DMS114 treated with DMSO at 0.1 percent for 48 hours (cell line): ENCODE measurements at regions not wholly inside any gene's neighbourhood (a gene's known extent, or its start where the extent isn't known, plus 50 kb on each side); places are given as distances from the start of the nearest gene placed in this dataset.

Source experiments
- DNase-seq: peaks from one replicate; lab custom pipeline; 2025; ENCODE audit not compliant: unreplicated experiment; lab: John Stamatoyannopoulos, UW

DNA sequence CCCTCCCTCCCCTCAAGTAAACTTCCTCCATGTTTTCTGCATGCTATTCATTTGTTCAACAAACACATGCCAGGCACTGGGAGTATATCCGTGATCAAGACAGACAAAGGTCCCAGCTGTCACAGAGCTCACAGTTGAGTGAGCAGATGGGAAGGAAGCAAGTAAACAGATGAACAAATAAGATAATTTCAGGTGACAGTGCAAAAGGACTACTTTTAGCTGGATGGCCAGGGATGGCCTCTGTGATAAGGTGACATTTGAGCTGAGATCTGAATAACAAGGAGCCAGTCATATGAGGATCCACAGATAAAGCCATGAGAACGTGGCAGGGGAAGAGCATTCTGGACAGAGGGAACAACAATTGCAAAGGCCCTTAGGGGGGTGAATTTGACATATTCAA, 121.7 kb upstream of the RAD23B start:
- no peak for DNase-seq

DNA sequence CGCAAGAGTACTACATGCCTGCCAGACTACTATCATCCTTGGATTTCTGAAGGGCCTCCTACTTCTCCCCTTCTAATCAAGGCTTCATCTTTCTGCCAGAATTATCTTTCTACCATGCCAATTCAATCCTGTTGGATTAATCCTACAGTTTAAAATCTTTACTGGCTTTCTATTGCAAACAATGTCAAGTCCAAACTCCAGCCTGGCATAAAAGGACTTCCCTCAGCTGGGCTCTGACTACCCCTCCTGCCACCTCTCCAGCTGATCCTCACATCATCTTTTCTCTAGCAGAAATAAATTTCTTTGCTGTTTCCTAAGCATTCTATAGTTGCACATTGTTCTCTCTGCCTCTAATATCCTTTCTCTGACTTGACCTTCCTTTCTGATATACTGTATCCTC, 119.7 kb upstream of the RAD23B start:
- no peak for DNase-seq

DNA sequence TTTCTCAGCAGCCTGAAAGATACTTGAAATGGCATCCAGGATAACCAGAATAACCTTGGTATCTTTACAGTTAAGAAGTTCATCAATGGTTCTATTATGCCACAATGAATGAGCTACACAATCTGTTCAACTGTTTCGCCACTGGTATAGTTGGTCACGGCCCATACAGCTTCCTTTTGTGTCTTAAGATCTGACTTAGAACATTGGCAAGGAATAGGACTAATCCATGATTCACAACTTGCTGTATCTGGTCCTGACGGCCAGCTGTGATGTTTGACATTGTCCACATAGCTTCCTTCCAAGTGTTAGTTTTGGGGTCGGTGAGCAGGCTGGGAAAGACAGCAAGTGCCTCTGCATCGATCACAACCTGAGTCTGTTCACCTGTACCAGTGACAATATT, 113.3 kb upstream of the RAD23B start:
- DNase-seq: no peak

DNA sequence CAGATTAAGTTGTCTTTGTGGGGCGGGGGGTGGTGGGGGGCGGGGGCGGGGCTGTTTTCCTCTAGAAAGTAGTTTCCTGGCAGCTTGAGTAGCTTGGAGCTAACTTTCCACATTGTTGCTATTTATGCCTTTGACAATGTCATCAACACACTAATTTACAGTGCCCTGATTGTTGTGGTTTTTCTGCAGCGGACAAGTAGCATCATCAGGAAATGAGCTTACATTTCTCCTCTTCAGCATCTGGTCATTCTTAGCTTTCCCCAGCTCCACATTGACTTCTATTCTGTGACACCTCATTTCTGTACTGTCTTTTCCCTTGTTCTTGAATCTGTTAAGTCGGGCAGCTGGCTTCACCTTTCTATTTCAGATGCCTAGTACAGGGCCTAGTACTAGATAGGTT, 112.3 kb upstream of the RAD23B start:
- DNase-seq: no peak

DNA sequence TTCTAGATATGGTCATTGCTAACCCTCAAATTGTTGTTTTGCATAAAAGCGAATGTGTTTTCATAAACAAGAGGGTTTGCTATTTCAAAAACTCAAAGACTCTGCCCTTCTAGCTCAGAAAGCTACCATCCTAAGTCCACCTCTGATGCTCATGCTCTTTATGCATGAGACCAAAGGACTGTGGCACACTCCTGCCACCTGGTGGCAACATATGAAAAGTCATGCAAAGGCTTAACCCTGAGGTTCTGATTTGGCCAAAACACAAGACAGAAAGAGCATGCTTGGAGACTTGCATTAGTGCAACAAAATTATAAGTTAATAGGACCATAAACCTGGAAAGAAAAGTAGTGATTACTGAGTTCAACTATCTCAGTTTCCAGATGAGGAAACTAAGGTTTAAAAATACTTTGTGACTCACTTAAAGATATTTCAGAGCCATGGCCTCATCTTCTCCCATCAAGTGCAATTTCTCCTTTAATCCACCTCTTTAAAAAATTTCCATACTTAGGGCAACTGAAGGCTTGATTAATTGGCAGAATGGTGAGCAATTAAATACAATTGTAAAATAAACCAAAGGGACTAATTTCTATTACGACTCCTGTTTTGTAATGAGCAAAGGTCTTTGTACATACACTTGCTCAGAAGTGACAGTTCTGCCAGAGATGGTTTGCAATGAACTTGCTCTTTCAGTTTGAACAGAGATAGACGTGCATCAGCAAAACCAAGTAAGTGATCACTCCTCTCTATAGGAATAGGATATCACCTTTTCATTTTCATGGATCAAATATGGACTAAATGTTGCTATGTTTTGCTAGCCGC, 110.7 kb upstream of the RAD23B start:
- DNase-seq: peak; percentile 44

DNA sequence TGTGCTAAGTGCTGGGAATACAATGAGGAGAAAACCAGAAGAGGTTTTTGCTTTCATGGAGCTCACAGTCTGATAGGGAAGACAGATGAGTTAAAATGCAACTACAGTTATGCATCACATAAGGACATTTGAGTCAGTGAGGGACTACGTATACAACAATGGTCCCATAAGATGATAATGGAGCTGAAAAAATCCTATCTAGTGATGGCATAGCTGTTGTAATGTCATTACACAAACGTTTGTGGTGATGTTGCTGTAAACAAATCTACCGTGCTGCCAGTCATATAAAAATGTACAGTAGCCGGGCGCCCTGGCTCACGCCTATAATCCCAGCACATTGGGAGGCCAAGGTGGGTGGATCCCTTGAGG, 110.1 kb upstream of the RAD23B start:
- DNase-seq: no peak

DNA sequence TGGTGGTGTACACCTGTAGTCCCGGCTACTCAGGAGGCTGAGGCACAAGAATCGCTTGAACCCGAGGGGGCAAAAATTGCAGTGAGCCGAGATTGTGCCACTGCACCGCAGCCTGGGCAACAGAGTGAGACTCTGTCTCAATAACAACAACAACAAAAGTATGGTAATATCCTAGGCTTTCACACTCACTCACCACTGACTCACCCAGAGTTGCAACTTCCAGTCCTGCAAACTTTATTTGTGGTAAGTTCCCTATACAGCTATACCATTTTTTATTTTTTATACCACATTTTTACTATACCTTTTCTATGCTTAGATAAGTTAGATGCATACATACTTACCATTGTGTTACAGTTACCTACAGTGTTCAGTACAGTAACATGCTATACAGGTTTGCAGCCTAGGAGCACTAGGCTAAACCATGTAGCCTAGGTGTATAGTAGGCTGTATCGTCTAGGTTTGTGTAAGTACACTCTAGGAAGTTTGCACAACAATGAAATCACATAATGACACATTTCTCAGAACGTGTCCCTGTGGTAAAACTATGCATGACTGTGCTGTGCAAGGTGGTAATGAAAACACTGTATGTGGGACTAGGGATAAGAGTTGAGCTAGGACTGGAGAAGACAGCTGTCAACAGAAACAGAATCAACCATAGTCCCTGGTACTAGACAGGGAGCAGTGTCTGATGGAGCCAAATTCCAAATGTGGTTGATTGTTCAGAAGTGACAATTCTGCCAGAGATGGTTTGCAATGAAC, 109.5 kb upstream of the RAD23B start:
- DNase-seq: no peak

DNA sequence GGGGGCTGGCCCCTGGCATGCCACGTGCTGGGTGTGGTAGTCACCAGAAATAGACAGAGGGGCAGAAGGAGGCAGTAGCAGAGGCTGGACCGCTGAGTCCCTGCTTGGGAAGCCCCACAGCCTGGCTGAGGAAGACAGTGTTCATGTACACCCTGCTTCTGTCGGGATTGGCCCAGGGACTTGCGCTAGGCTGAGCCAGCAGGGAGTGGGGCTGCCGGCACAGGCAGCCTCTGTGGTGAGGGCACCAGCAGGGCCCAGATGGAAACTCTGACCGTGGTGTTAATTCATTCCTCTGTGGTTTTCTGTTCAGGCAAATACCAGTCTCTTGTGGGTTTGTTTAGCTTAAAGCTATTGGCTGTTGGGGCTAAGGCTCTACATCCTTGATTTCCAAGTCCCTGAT, 108.6 kb upstream of the RAD23B start:
- no peak for DNase-seq

DNA sequence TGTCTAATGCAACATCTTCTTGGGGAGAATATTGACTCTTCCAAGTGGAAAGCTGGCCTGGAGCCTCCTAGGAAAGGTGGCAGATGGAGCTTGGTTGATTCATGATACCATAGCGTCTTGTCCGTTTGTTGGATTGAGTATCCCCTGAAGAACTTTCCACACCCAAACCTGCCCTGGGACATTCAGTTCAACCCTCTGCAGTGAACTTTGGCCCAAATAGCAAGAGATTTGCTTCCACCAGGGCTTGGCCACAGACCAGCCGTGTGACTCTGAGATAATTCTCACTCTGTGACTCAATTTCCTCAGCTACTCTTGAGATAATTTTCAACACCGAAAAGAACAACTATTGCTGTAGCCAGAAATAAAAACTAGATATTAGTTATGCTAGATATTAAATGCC, 108.0 kb upstream of the RAD23B start:
- no peak for DNase-seq

DNA sequence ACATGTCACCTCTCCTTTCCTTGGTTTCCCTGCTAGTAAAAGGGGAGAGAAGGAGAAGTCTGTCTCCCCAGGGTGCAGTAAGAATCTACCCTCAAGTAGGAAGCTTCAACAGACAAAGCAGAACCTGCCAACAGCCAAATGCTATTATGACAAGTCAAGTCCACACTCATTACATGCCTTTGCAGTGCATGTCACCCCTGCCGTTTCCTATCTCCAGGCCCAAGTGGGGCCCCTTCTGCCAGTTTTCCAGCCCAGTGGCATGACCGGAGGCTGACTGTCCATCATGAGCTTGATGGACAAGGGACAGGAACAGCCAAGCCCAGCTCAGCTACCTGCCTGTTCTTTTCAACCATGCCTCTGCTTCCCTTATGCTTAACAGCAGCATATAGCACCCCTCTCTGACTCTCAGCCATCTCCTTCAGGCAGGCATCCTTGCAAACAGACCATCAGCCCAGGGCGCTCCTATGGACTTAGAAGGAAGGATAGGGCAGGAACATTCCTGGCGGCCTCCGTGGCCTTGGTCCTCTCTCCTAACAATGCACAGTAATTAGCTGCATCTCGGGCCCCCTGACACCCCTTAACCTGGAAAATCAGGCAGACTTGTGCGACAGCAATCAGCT, 107.2 kb upstream of the RAD23B start:
- no peak for DNase-seq

DNA sequence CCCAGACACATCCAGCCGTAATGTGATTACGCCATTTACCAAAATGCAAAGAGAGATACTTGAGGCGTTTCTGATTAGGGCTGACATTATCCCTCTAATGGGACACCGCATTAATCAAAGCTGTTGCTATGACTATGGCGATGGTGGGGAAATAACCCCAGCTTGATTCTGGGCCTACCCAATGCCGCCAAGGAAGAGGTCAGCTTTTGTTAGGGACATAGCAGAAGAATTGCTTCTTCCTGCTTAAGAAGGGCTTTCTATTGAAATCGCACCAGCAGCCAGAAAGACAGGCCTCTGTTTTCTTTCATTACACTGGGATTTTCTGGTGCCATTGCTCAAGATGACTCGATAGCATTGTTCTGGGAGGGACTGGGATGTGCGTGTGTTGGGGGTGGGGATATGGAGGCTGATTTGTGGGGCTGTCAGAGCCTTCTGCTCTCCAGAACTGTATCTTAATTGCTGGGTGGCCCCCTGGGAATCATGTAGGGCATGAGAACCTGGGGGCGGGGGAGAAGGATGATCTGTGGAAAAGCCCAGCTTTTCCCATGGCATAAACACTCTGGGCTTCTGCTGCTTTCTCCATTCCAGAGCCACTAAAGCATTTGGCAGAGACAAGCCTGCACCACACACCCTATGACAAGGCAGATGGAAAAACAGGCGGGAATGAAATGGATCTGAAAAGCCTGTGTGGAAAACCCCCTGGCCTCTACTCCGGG, 106.5 kb upstream of the RAD23B start:
- DNase-seq: no peak

DNA sequence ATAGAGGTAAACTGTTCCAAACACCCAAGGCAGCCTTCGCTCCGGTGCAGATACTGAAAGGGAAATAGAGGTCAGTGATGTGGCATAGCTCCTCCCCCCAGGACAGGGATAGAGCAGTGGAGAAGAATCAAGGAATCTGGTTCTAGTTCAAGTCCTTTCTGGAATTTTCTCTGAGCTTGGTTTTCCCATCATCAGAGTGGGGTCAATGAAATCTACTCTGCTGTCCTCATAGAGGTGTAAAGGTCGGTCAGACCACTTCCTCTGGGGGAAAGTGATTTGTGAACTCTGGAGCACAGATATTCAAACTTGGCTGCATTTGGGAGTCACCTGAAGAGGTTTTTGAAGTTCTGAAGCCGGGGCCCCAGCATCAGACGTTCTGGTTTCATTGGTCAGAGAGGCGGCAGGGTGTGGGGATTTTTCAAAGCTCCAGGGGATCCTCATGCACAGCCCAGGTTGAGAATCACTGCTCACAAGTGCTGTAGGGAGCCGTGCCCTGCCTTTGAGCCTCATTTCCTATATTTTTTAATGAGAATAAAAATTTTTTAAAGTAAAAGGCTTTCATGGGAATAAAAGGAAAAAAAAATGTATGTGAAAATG, 105.7 kb upstream of the RAD23B start:
- DNase-seq: no peak

DNA sequence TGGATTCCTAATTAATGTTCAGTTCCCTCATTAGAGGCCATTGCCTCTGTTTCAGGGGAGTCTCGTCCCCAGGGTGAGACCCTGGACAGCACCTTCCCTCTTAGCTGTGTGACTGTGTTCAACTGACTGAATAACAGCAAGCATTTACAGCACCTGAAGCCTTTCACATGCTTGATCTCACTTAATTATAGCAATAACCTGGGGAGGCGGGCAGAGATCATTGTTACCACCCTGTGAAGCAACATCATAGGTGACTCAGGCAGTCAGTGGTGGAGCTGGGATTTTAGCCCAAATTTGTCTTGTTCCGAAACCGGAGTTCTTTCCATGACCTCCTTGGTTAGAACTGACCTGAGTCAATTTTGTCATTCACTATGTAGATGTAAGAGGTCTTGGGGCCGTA, 105.2 kb upstream of the RAD23B start:
- no peak for DNase-seq

DNA sequence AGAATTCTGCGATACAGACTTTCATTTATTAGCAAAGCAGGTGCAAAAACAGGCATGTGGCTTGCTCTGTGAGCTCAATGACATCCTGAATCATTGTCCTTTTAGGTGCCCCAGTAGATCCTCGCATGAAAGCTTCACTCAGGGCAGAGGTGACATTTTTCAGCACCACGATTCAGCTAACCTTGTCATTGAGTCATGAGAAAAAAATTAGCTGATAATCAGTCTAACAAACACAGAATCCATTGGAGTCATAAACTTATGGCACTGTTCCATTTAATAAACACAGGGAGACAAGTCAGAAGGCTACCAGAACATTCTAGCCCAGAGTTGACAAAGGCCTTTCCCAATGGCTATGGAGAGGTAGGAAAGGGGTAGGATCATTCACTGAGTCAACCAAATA, 104.8 kb upstream of the RAD23B start:
- no peak for DNase-seq

DNA sequence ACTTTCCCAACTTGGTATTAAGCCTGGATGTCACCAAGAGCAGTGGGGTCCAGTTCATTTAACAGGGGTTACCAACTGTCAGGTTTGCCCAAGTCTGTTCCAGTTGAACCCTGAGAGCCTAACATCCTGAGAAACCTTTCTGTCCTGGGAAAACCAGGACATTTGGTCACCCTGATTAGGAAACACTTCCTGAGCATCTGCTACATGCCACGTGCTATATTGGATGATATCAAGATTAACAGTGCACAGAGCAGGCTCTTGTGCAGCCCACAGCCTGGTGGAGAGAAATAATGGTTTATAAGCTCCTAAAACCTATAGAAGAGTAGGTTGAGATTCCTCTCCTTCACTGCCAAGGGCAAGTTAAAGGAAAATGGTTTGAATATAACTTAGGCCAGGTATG, 102.9 kb upstream of the RAD23B start:
- no peak for DNase-seq

DNA sequence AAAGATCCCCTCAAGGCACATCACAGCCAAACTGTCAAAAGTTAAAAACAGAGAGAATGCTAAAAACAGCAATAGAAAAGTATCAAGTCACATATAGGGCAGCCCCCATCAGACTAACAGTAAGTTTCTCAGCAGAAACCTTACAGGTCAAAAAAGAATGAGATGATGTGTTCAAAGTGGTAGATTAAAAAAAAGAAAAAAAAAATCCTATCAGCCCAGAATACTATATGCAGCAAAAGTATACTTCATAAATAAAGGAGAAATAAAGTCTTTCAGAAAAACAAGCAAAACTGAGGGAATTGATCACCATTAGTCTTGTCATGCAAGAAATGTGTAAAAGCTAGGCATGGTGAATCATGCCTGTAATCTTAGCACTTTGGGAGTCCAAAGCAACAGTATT, 99.9 kb upstream of the RAD23B start:
- no peak for DNase-seq

DNA sequence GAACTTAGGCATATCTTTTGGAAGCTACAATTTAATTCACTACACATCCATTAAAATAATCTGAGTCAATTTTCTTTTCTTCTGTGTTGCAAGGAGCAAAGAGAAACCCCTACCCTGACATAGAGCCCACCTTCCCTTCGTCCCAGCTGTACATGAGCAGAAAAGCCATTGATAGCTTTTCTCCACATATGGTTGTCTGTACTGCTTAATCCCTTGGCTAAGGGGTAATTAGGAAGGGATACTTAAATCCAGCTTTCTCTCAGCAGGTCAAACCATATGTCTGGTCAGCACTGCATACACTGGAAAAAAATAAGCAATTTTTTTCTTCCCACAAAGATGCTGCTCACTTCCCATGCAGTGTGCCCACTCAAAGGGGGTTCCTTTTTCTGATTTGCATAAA, 94.7 kb upstream of the RAD23B start:
- DNase-seq: no peak

DNA sequence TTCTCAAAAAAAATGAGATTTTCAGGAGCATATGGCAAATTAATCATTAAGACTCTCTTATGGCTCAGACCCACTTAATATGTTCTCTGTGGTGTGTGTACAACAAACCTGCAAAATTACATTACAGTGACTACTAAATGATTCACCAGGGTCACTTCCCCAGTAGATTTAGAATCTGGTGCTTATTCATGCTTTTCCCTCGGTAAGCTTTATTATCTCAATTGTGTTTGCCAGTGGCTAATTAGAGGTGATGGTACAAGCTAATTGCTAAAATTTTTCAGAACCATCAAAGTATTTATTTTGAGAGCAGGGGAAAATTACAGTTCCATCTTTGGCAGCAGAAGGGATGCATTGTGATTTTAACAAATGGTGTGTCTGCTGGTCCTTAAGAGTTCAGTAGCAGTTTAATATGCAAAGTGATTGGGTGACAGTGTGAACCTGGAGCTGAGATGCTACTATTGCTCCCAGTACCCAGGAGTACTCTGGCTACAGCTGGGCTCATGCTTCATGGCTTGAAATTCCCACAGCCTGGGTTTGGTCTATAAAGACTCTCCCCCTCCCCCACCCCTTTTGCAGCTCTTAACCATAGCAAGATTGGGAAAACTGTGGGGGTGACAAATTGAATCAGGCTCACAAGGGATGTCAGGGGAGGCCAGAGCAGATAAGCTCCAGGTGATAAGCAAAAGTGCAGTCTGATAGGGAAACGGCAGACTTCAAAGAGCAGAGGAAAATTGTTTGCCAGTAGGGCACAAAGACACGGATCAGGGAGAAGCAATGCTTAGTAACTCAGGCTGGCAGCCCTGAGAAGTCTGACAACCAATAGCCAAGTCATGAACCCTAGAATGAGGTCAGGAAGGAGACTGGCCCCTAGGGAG, 92.8 kb upstream of the RAD23B start:
- DNase-seq: no peak

DNA sequence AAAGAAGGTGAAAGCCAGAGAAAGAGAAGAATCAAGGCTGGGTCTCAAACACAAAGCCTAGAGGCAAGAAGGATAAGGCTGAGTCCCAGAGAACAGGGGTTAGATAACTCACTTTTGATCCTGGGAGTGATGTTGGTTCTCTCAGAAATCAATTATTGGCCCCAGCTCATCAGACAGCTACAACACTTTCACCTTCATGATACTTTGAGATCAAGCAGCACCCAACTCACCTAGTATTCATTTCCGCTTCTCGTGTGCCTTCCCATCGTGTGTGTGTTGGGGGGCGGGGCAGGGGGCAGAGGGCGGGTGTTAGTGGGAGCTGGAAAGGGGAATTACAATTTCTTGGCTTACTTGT, 92.2 kb upstream of the RAD23B start:
- DNase-seq: no peak

DNA sequence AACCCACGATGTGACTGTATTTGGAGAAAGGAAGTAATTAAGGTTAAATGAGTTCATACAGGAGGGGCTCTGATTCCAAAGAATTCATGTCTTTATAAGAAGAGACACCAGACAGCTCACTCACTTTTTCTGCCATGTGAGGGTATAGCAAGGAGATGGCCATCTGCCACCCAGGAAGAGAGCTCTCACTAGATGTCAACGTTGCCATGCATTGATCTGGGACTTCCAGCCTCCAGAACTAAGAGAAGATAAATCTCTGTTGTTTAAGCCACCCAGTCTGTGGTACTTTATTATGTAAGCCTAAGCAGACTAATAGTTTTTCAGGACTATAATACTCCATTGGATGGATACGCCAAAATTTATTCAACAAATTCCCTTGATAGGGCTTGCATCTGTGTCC, 89.8 kb upstream of the RAD23B start:
- DNase-seq: no peak
